Liver (tissue), 8 donors: ENCODE measurements at regions not wholly inside any gene's neighbourhood (a gene's known extent, or its start where the extent isn't known, plus 50 kb on each side); places are given as distances from the start of the nearest gene placed in this dataset.

ENCODE experiments used
- DNase-seq: peaks from one replicate; pipeline ENCODE4 v3.0.0-alpha.2; 2017; ENCODE audit warnings: low spot score
- H3K27ac ChIP-seq, 2 donors: one replicate each; pipeline ENCODE4 v1.7.0; 2013; ENCODE audit warnings: inconsistent platforms in 2 of 2, low read length in 2 of 2, control low read depth in 1 of 2, low read depth in 1 of 2, mild to moderate bottlenecking in 1 of 2
- H3K27me3 ChIP-seq, 4 donors: one replicate each; pipeline versions ENCODE4 v1.6.1 to v1.7.0; 2013; ENCODE audit warnings: low read length in 3 of 4, inconsistent platforms in 1 of 4, mild to moderate bottlenecking in 1 of 4, moderate library complexity in 1 of 4; ENCODE audit not compliant: control insufficient read depth in 4 of 4, insufficient read depth in 4 of 4
- H3K36me3 ChIP-seq, 4 donors: one replicate each; pipeline versions ENCODE4 v1.6.1 to v1.7.0; 2013; ENCODE audit warnings: low read length in 3 of 4, mild to moderate bottlenecking in 3 of 4, low read depth in 1 of 4, moderate library complexity in 1 of 4; ENCODE audit not compliant: control insufficient read depth in 4 of 4, insufficient read depth in 3 of 4
- H3K4me1 ChIP-seq, 4 donors: one replicate each; pipeline versions ENCODE4 v1.6.1 to v1.7.0; 2013; ENCODE audit warnings: low read length in 3 of 4, mild to moderate bottlenecking in 3 of 4, moderate library complexity in 1 of 4; ENCODE audit not compliant: control insufficient read depth in 4 of 4, insufficient read depth in 4 of 4
- H3K4me3 ChIP-seq, 3 donors: one replicate each; pipeline versions ENCODE4 v1.6.1 to v1.7.0; 2013; ENCODE audit warnings: low read length in 3 of 3, control low read depth in 1 of 3, low read depth in 1 of 3, mild to moderate bottlenecking in 1 of 3
- H3K9ac ChIP-seq, 2 donors: one replicate each; pipeline ENCODE4 v1.7.0; 2013; ENCODE audit warnings: low read length in 2 of 2, mild to moderate bottlenecking in 2 of 2, moderate library complexity in 2 of 2, control low read depth in 1 of 2, low read depth in 1 of 2
- H3K9me3 ChIP-seq, 4 donors: one replicate each; pipeline versions ENCODE4 v1.6.1 to v1.7.0; 2013; ENCODE audit warnings: low read length in 3 of 4; ENCODE audit not compliant: control insufficient read depth in 4 of 4
- CTCF ChIP-seq: fragments of 150-350 bp; IDR thresholded peaks from 2 replicates; pipeline ENCODE4 v1.5.1; 2017; ENCODE audit warnings: improper control_type of control experiment, low read depth, low read length; ENCODE audit not compliant: missing input control
- FOXA1 ChIP-seq: IDR thresholded peaks from 2 replicates; pipeline ENCODE4 v1.6.1; 2016; ENCODE audit warnings: antibody characterized with exemption
- GABPA ChIP-seq, 2 donors: IDR thresholded peaks in 1 of 2; conservative IDR thresholded peaks in 1 of 2; 2 replicates each; pipeline ENCODE4 v1.6.1; 2016; ENCODE audit warnings: antibody characterized with exemption in 2 of 2, mild to moderate bottlenecking in 1 of 2, moderate library complexity in 1 of 2
- HNF4A ChIP-seq, 2 donors: conservative IDR thresholded peaks; 2 replicates each; pipeline ENCODE4 v1.6.1; 2016; ENCODE audit warnings: antibody characterized with exemption in 2 of 2, mild to moderate bottlenecking in 2 of 2
- HNF4G ChIP-seq: IDR thresholded peaks from 2 replicates; pipeline ENCODE4 v1.6.1; 2016; ENCODE audit warnings: antibody characterized with exemption
- RAD21 ChIP-seq, 2 donors: IDR thresholded peaks; 2 replicates each; pipeline ENCODE4 v1.6.1; 2016; ENCODE audit warnings: antibody characterized with exemption in 2 of 2, mild to moderate bottlenecking in 2 of 2
- YY1 ChIP-seq: IDR thresholded peaks from 2 replicates; pipeline ENCODE4 v1.6.1; 2016; ENCODE audit warnings: antibody characterized with exemption, mild to moderate bottlenecking
- ZBTB33 ChIP-seq: IDR thresholded peaks from 2 replicates; pipeline ENCODE4 v1.6.1; 2016; ENCODE audit warnings: antibody characterized with exemption
- WGBS: extraction: QIAGEN DNeasy Blood & Tissue Kit; methylation state at CpG from one replicate; pipeline ENCODE4 v1.1.7; 2013; 5-methylcytosine and 5-hydroxymethylcytosine counted together
- donor health status: healthy.
- donor health status: healthy.
- donor health status: healthy.
- donor health status: healthy.
- donor health status: healthy.

- no peak overlapping the region for H3K4me3 ChIP-seq
- TF ChIP-seq YY1 (no peak), CTCF (no peak), HNF4G (no peak), HNF4A (conservative IDR thresholded peaks at IDR 0.05) (no peak), RAD21 (IDR thresholded peaks at IDR 0.05) (no peak)
- no peaks in the 10 kb centered on the region for H3K9me3 ChIP-seq
- H3K36me3 ChIP-seq: no peaks in the 10 kb centered on the region
- H3K9ac ChIP-seq: no peak overlapping the region
- no peaks in the 10 kb centered on the region for H3K4me1 ChIP-seq
- 56% methylated on average over 2 of the region's 2 CpGs for WGBS
- no peak for DNase-seq
- H3K27me3 ChIP-seq: no peaks in the 10 kb centered on the region
- no peak overlapping the region for H3K27ac ChIP-seq
These were observed 733.0 kb upstream of the MEF2C start for GRCh38 chr5:89615839-89616518.

- Histone ChIP-seq H3K36me3 (no peaks in the 10 kb centered on the region), H3K9me3 (no peaks in the 10 kb centered on the region), H3K27ac (no peak overlapping the region), H3K27me3 (no peaks in the 10 kb centered on the region), H3K4me3 (no peak overlapping the region), H3K9ac (no peak overlapping the region), H3K4me1 (no peaks in the 10 kb centered on the region)
- no peak for TF ChIP-seq GABPA (IDR thresholded peaks at IDR 0.05 in 1 of 2, conservative IDR thresholded peaks at IDR 0.05 in 1 of 2)
- TF ChIP-seq ZBTB33: no peak
- no peak for TF ChIP-seq CTCF
- no peak for TF ChIP-seq RAD21 (IDR thresholded peaks at IDR 0.05)
- TF ChIP-seq FOXA1: no peak
- TF ChIP-seq HNF4G: no peak
- whole genome bisulfite sequencing: 81% methylated on average over 3 of the region's 3 CpGs
- DNase-seq: no peak
These were observed 730.4 kb upstream of the MEF2C start for GRCh38 chr5:89613222-89613956.
